ENCODE measurements at regions not wholly inside any gene's neighbourhood (a gene's known extent, or its start where the extent isn't known, plus 50 kb on each side); places are given as distances from the start of the nearest gene placed in this dataset.
"Not testable (repeated sequence)": the region's sequence is repeated elsewhere in the genome, so short reads cannot be mapped to it uniquely, and the experiment has no call there.

DNA sequence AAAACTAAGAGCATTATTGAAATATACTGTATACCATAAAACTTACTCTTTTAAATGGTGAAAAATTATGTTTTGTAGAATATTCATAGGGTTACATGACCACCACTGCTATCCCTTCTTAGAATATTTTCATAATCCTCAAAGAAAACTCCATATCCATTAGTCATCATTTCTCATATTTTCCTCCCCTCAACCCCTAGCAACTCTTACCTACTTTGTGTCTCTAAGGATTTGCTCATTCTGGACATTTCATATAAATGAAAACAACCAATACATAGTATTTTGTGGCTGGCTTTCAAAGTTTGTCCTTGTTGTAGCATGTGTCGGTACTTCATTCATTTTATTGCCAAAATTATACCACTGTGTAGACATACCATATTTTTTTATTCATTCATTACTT lies 863.8 kb downstream of the KCNA4 start:
- DNase-seq = no peak

GRCh38 chr11:29142573-29142972 lies 874.3 kb downstream of the KCNA4 start:
- DNase-seq = not testable (repeated sequence)

- no peak for DNase-seq
Observed at GRCh38 chr11:29135504-29135903, 881.3 kb downstream of the KCNA4 start.

GRCh38 chr11:29131055-29131454 lies 885.8 kb downstream of the KCNA4 start:
- DNase-seq = no peak

DNA sequence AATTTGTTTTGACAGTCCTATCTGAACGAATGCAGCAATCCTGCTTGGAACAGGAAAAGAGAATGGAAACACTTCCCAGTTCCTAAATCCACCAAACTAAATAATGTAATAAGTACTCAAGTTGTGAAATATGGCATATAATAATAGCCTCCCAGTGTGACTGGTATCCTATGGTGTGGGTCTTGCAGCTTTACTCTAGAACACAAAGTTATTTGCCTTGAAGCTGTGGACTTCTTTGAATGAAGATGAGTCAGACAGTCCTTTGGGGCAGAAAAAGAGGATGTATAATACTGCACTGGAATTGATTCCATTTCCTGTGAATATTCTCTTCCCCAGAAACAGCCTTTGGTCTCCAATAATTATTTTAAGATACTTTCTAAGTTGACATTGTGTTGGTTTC lies 887.0 kb downstream of the KCNA4 start:
- no peak for DNase-seq

DNA sequence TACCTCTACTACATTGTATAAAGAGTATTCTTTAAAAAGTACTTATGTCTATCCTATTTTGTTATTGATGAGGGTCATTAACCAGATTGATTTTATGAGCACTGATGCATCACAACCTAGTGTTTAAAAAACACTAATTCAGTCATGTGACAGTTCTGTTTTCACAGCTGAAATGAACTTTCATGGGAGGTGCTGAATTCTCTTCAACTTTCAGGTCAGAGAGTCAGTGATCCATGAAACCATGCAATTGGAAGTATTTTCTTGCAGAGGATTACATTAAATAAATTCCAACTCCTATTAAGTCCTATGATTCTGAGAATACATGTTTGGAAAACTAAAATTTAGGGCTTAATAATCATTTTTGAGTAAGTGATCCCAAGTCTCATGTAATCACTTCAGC lies 889.4 kb downstream of the KCNA4 start:
- no peak for DNase-seq

DNA sequence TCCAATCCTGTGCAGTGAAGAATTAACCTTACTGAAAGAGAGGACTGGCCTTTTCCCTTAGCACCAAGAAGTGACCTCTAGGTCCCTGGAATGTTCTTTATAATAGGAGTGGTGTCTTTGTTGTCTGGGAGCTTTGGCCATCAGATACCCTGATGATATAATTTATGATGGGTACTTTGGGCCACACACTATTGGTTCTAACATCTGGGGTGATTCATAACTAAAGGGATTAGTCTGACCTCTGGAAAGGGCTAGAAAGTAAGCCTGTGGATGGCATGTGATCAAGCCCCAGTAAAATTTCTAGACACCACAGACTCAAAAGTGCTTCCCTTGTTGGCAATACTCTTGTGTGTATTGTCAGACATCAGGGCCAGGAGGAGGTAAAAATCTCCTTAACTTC lies 891.2 kb downstream of the KCNA4 start:
- DNase-seq = no peak

DNA sequence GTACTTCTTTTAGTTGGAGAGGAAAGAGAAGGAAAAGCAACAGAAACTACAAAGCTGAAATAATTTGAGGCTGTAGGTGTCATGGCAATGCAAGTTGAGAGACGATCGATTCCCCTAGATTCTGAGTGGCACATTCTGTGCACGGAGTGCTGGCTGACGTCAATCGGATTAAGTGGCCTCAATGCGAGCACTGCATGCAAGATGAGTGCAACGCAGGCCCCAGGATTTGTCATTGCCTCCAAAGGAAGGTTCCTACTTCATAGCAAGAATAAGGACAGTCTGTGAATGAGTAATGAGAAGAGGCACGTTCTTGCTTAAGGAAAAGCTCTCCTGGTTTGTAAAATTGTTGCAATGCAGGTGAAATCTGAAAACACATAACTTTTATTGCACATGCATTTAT lies 892.4 kb downstream of the KCNA4 start:
- no peak for DNase-seq

DNA sequence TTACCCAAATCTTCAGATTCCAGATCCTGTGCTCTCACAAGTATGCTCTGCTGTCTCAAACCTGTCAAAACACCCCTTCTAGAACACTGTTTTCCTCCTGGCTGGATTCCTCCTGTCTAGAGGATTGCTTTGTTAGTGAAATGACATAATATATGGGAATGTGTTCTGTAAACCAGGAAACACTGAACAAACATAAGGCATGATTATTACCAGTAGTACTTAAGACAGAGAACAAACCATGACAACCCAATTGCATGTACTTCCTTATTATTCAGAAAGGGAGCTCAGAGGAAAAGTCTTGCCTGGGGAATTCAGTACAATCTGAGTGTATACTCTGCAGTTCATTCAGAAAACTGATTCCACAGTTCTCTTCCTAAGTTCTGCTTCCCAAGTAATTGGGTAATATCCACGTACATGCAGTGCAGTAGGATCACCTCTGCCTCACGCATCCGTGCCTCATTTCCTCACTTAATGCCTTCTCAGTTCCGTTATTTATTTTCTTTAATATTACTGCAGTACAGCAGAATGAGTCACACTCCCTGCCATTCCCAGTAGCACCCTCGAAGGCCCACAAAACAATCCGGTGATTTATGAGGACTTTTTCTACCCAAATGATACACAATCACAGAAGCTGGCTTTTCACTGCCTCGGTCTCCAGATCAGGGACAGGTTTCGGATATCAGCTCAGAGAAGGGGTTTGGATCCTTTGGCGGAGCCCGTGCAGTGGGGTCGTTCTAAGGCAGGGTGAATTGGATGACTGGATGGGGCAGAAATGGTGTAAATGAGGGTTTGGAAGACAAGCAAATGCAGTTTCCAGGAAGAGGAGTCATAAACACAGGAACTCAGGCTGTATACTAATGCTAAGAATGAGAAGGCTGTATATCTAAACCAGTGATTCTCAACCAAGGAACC lies 896.9 kb downstream of the KCNA4 start:
- DNase-seq = no peak

- DNase-seq = no peak
Observed at GRCh38 chr11:29119116-29119515, 897.7 kb downstream of the KCNA4 start.

DNA sequence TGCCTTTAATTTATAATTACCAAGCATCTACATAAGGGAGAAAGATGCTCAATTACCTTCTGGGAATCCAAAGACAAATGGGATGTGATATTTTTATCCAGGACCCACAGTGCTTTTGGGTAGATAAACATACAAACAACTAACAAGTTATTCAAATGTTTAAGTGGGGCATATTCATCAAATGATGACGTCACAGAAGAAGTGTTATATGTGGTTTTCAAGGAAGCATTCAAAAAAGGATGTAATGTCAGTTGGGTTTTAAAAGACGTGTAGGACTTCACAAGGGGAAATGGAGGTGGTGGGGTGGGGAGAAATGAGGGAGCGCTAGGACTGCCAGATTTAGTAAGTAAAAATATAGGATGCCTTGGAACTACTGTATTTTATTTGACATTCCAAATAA lies 915.9 kb downstream of the KCNA4 start:
- DNase-seq = no peak

DNA sequence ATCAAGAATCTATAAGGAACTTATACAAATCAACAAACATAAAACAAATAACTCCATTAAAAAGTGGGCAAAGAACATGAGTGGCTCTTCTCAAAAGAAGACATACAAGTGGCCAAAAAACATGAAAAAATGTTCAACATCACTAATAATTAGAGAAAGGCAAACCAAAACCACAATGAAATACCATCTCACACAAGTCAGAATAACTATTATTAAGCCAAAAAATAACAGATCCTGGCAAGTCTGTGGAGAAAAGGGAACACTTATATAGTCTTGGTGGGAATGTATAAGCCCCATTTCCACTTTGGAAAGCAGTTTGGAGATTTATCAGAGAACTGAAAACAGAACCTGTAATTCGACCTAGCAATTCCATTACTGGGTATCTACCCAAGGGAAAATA lies 921.0 kb downstream of the KCNA4 start:
- DNase-seq = no peak

DNA sequence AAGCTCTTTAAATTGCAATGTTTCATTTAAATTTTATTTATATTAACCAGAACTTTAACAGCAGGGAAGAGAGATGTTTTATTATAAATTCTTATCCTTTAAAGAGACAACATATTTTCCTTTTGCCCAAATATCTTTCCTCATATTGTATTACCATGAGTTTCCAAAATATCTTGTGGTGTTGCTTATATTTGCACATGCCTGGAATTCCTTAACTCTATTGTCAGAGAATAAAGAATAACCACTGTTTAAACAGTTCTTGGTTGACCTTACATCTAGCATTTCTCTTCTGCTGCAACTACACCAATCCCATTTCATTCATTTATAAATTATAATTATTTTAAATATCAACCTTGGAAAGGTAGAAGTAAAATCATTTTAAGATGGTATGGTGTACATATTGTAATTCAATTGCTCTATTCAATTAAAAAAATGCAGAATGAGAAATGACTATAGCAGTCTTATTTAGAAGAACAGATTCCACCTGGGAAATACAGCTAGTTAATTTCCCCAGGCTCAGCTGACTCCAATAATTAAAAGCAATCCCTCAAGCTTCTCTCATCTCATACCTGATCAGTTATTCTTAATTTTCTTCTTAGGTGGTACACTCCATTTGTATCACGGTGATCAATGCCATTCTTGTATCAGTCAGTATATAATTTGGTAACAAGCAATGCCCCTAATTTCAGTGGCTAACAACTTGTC lies 923.3 kb downstream of the KCNA4 start:
- DNase-seq = no peak

GRCh38 chr11:29087200-29087812 lies 929.5 kb downstream of the KCNA4 start:
- DNase-seq = no peak

DNA sequence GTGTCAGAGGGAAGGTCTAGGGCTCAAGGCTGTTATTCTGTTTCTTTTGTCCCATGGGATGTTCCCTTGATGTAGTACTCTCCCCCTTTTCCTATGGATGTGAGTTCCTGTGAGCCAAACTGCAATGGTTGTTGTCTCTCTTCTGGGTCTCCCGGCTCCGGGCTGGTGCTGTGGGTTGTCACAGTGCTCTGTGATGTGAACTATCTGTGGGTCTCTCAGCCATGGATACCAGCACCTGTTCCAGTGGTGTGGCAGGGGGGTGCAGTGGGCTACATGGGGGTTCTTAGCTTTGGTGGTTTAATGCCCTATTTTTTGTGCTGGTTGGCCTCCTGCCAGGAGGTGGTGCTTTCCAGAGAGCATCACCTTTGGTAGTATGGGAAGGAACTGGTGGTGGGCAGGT lies 941.1 kb downstream of the KCNA4 start:
- DNase-seq = no peak

DNA sequence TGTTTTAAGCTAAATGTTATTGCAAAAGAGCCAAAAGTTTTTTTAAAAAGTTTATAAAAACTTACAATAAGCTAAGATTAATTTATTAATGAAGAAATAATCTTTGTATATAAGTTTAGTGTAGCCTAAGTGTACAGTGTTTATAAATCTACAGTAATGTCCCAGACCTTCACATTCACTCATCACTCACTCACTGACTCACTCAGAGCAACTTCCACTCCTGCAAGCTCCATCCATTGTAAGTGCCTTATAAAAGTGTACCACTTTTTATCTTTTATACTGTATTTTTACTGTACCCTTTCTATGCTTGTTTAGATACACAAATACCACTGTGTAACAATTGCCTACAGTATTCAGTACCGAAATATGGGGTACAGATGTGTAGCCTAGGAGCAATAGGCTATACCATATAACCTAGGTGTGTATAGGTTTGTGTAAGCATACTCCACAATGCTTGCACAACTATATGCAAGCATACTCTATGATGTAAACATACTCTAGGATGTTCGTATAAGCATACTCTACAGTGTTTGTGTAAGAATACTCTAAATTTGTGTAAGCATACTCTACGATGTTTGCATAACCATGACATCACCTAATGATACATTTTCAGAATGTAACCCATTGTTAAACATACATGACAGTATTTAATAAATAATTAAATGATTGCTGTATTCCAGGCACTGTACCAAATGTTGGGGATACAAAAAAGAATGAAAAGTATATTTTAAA lies 953.0 kb downstream of the KCNA4 start:
- no peak for DNase-seq

DNA sequence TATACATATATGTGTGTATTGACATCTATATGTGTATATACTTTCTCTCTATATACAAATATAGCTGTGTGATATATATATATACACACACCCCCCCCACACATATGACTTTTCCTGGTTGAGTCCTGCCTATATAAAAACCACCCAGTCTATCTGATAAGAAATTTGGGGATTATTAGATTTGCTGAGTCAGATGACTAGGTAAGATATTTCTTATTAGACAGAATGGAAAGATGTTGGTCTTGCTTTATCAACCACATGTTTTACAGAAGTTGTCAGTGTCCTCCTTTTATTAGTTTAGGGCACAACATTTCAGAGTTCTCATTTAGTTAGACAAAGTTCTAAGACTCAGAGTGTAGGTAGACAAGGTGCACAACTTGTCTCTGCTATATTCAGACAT lies 953.3 kb downstream of the METTL15 start:
- no peak for DNase-seq

- DNase-seq = not testable (repeated sequence)
Observed at GRCh38 chr11:29056487-29056886, 948.3 kb downstream of the METTL15 start.

DNA sequence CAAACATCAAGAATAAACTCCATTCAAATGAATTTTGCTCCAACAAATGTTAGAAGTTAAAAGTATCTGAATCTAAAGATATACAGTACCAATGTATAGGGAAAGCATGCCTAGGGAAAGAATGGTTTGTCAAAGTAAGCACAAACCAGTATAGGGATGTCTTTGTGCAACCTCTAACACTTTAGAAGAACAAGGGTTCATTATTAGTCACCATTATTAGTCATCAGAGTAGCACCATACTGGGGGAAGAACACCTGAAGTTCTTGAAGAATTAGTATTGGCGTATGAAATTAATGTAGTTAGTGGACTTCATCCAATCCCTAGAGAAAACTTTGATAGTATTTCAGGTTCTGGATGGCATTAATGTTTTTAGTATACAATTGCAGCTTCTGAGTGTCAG lies 943.7 kb downstream of the METTL15 start:
- no peak for DNase-seq

DNA sequence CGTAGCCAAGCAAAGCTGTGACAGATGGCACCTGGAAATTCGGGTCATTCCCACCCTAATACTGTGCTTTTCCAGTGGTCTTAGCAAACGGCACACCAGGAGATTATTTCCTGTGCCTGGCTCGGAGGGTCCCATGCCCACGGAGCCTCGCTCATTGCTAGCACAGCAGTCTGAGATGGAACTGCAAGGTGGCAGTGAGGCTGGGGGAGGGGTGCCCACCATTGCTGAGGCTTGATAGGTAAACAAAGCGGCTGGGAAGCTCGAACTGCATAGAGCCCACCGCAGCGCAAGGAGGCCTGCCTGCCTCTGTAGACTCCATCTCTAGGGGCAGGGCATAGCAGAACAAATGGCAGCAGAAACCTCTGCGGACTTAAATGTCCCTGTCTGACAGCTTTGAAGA lies 942.8 kb downstream of the METTL15 start:
- DNase-seq = not testable (repeated sequence)

GRCh38 chr11:29040489-29040888 lies 932.3 kb downstream of the METTL15 start:
- no peak for DNase-seq

DNA sequence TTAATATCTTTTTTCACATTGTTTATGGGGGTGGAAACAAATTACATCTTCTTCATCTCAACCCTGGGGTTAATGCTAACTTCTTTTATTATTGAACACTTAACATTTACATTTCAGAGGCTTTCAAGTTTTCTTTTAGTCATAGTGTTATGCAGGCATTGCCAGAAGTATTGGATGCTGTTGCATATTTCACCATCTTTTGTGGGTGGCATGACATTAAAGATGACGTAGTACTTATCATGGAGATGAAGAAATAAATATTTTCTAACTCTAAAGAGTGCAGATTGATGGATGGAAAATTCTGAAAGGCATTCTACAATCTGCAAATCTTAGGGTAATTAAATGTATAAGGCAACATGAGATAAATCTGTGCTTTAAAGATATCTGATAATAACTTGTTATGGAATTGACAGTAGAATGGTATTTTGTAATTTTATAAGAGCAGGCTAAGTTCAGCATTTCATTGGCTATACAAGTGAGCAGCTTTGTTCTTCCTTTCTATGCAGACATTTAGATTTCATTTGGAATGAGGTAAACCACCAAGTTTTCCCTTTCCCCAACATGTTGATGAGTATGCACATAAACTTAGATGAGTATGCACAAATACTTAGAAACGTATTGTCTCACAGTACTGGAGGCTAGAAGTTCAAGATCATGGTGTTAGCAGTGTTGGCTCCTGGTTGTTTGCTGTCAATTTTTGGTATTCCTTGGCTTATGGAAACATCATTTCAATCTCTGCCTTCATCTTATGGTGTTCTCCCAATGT lies 924.4 kb downstream of the METTL15 start:
- no peak for DNase-seq
